Brain pericyte (primary cell): ENCODE measurements at regions not wholly inside any gene's neighbourhood (a gene's known extent, or its start where the extent isn't known, plus 50 kb on each side); places are given as distances from the start of the nearest gene placed in this dataset.

Source experiments
- DNase-seq: peaks from one replicate; pipeline ENCODE4 v3.0.0-alpha.2; 2012; ENCODE audit warnings: low read depth, low spot score

DNA sequence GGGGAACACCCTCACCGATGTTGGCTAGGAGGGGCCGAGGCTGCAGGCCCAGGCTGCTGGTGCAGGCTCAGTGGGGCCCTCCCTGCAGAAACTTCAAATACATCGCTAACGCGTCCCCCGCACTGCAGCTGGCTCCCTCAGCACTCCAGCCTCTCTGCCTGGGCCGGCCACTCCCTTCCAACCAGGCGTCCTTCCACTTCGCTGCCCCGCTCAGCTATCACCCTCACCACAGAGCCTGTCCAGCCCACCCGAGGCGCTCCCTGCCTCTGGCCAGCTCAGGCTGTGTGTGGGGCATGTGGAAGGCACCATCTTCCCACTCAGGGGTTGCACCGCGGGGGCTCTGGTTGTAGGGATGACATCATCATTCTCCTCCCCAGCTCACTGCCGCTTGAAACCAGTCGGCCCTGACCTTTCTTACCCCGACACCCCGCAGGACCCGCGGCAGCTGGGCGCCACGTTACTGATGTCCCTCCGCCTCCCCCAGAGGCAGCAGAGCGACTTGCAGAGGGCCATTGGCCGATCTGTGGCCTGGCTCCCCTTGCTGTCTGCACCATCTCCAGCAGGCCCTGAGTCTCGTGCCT lies 199.9 kb upstream of the RTL1 start:
- DNase-seq = no peak

GRCh38 chr14:101104485-101104884 lies 201.0 kb upstream of the RTL1 start:
- no peak for DNase-seq

DNA sequence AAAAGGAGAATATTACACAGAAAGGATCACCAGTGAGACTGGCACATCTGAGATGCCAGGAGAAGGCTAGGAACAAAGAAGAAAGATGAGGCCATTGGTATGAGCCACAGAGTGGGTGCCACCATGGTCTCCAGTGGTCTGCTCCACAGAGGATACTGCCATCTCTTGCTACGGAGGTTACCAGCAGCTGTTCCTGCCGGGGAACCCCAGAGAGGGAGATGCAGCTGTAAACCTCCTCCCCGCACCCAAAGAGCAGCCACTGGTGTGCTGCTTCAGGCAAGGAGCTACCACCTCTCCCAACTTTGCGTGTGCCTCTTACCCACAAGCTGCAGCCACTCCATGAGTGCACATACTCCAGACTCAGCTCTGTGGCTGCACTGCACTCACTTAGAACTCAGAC lies 201.5 kb upstream of the RTL1 start:
- DNase-seq = no peak

- no peak for DNase-seq
These were observed 205.2 kb upstream of the RTL1 start for GRCh38 chr14:101108579-101109346.

GRCh38 chr14:101109347-101109638 lies 205.8 kb upstream of the RTL1 start:
- DNase-seq = no peak

GRCh38 chr14:101109981-101110728 lies 206.6 kb upstream of the RTL1 start:
- DNase-seq = no peak

DNA sequence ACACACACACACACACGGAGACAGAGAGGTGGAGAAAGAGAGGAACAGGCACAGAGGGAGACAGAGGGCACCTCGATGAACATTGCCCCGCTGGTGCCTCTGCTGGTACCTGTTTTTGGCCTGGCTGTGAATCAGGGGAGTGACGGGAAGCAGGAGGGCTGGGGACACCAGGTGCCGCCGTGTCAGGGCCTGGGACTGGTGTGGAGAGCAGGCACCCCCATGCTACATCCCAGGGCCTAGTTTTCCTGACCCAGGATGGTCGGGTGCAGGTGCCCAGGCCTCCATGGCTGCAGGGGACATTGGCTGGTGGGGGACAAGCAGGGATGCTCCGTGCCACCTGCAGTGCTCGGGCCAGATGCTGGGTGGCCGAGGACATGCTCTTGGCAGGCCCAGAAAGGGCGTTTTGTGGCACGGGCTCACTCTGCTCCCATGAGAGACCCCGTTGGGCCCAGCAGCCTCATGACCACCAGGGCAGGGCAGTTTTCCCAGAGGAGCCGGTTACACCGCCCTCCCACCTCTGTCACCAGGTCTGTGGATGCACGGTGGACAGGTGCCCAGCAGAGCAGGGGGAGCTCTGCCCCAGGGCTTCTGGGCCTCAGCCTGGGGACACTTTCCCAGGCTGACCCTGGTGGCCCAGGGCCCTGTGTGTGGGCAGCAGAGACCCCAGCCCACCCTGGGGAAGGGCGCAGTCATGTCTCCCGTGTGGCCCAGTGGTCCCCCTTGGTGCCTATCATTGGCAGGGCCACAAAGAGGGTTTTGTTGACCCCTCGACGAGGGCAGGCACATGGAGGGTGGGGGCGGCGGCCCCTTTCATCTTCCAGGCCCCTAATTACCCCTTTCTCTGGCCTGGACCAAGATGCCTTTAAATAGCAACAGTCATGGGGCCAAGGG lies 207.5 kb upstream of the RTL1 start:
- no peak for DNase-seq

GRCh38 chr14:101111620-101112290 lies 208.2 kb upstream of the RTL1 start:
- DNase-seq = no peak

DNA sequence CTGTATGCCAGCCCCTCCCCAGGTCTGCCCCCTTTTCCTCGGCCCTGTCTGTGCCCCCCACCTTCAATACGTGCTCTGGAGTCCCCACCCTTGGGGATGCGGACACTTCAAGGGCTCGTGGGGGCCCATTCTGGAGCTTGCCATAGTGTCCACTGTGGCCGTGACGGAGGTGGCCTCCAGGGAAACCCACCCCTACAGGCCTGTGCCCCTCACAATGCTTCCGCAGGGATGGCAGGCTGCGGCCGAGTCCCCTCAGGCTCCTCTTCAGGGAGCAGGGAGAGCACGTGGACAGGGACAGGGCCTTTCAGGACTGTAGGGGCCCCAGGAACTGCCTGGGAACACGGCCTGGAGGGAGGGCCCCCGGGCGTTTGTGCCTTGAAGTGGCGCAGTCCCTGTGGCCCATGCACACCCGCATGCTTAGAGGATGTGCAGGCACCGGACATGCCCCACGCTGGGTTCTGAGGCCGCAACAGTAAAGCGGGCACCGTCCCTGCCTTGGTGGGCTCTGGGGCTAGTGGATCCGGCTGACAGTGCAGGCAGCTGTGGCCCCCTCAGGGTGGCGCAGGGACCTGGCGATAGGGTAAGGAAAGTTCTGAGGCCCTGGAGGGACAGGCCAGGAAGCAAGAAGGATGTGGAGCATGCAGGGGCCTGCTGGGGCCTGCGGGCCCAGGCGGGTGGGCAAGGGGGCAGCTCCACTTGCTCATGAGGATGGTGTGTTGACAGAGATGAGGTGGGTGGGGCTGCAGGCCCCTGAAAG lies 209.0 kb upstream of the RTL1 start:
- no peak for DNase-seq

- DNase-seq = no peak
These were observed 209.6 kb upstream of the RTL1 start for GRCh38 chr14:101113108-101113612.

DNA sequence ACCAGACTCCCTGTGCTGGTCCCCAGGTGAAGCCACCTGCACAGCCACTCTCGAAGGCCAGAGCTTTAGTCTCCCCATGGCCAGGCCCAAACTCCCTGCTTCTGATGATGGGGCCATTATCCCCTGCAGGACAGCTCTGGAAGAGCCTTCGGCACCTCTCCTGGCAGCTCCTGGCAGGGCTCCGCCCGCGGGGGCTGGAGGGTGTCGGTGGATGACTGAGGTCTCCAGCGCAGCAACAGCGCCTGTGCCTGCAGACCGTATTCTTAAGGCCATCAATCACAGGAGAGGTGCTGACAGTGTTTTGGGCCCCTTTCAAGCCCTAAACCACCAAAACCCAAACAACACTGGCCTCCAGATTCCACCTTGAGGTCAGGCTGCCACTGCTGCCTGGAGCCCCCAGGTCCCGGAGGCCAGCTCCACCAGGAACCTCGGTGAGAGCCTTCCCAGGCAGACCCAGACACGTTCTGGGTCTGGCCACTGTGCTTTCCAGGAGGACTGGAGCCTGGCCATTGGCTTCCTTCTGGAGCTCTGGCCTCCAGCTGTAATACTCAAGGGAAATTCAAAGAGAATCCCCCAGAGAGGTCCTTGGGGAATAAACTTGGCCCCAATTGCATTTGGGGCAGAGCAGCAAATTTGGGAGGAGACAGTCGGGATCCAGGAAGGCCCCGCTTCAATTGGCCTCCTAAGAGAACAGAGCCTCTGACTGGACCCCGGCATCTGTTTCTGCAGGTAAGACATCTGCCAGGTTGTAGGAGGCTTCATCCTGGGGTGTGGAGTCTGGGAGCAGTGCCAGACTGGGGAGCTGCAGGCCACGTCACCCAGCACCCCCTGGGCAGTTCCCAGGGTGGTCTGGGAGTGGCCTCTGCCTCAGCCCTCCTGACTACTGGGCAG lies 210.6 kb upstream of the RTL1 start:
- no peak for DNase-seq

- DNase-seq = no peak
These were observed 211.4 kb upstream of the RTL1 start for GRCh38 chr14:101114726-101115515.

- no peak for DNase-seq
These were observed 212.1 kb upstream of the RTL1 start for GRCh38 chr14:101115652-101116051.

DNA sequence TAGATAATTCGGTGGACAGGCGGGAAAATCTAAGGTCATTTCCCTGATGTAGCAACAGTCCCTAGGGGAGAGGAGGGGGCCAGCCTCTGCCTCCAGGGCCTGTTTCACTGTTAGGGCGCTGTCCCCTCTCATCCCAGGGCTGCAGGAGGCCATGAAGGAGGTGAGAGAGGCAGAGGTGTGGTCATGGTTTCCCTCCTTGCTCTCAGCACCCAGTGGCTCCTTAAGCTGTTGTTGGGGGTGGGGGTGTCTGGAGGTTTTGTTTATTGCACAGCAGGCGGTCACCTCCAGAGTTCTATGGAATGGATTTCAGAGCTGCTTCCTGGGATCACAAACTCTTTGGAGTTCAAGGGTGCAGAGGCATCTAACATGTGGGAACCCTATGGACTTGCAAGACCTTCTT lies 212.5 kb upstream of the RTL1 start:
- no peak for DNase-seq

- no peak for DNase-seq
These were observed 213.1 kb upstream of the RTL1 start for GRCh38 chr14:101116486-101117130.

- DNase-seq = no peak
These were observed 214.0 kb upstream of the RTL1 start for GRCh38 chr14:101117543-101117942.

- no peak for DNase-seq
These were observed 214.7 kb upstream of the RTL1 start for GRCh38 chr14:101118233-101118632.
